PC-3 (cell line): ENCODE measurements at regions not wholly inside any gene's neighbourhood (a gene's known extent, or its start where the extent isn't known, plus 50 kb on each side); places are given as distances from the start of the nearest gene placed in this dataset.

ENCODE experiments used
- CTCF ChIP-seq: fragments of 300-600 bp; sonication (generic); conservative IDR thresholded peaks from 2 replicates; pipeline ENCODE4 v1.5.1; 2017; ENCODE audit warnings: antibody characterized with exemption, low read depth, mild to moderate bottlenecking, low read length
- EZH2 ChIP-seq: fragments of 300-600 bp; sonication (generic); IDR thresholded peaks from one replicate; pipeline ENCODE4 v1.6.1; 2017; ENCODE audit warnings: antibody characterized with exemption, mild to moderate bottlenecking, low read length; ENCODE audit not compliant: unreplicated experiment
- EZH2phosphoT487 ChIP-seq: fragments of 300-600 bp; sonication (generic); IDR thresholded peaks from 2 replicates; pipeline ENCODE4 v1.6.1; 2018; ENCODE audit warnings: mild to moderate bottlenecking, antibody characterized with exemption, low read length, borderline replicate concordance

DNA sequence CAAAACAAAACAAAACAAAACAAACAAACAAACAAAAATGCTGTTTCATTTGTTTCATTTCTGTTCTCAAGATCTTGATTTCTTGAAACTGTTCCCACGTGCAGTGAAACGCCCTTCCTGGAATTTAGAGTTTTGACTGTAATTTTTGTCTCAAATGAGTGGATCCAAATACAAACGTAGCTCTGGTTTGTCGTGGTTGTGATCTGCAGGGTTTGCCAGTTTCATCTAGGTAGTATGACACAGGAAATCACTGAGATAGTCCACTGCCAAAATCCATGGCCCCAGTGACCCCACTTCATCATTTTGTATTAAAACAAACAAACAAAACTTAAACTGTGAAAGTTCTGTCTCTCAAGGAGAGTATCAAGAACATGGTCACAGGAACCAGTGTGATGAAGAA lies 838.6 kb downstream of the BCL11B start:
- no peak for TF ChIP-seq CTCF
- no peak for TF ChIP-seq EZH2
- no peak for TF ChIP-seq EZH2phosphoT487
